PC-3 (cell line): ENCODE measurements at regions not wholly inside any gene's neighbourhood (a gene's known extent, or its start where the extent isn't known, plus 50 kb on each side); places are given as distances from the start of the nearest gene placed in this dataset.

Source experiments
- ATAC-seq: fragments of 200-7000 bp; cut with Tn5 transposase; 2 replicates; pipeline ENCODE4 v1.9.1; 2020; ENCODE audit warnings: mild to moderate bottlenecking, moderate library complexity
- BruUV-seq: library from RNA; stranded (reverse); fragments of 400-500 nt; replicated peaks from 2 replicates; lab custom pipeline; 2021; lab: Mats Ljungman, UMichigan
- CTCF ChIA-PET: fragments of 300-600 bp; sonication (Branson Sonifier 250); formaldehyde crosslinking; loops from one replicate; lab custom pipeline; 2022; ENCODE audit warnings: antibody characterized with exemption; lab: Charles Lee
- POLR2A ChIA-PET: fragments of 300-600 bp; sonication (Branson Sonifier 250); formaldehyde crosslinking; loops from one replicate; lab custom pipeline; 2022; ENCODE audit warnings: antibody characterized with exemption; ENCODE audit not compliant: unreplicated experiment; lab: Charles Lee
- DNase-seq: peaks from one replicate; pipeline ENCODE4 v3.0.0-alpha.2; 2015
- H2AFZ ChIP-seq: fragments of 300-600 bp; sonication (generic); 2 replicates; pipeline ENCODE4 v1.6.0; 2016; ENCODE audit warnings: antibody characterized with exemption, low read length
- H3F3A ChIP-seq: fragments of 300-600 bp; sonication (generic); one replicate; pipeline ENCODE4 v1.6.0; 2017; ENCODE audit warnings: antibody characterized with exemption, low read length, control low read depth, mild to moderate bottlenecking; ENCODE audit not compliant: unreplicated experiment
- H3K27ac ChIP-seq: fragments of 300-600 bp; sonication (generic); 2 replicates; pipeline ENCODE4 v1.5.1; 2016; ENCODE audit warnings: mild to moderate bottlenecking, low read length
- H3K27me3 ChIP-seq: fragments of 300-600 bp; sonication (generic); 2 replicates; pipeline ENCODE4 v1.6.1; 2016; ENCODE audit warnings: low read length, mixed read lengths
- H3K36me3 ChIP-seq: fragments of 300-600 bp; sonication (generic); 2 replicates; pipeline ENCODE4 v1.6.1; 2016; ENCODE audit warnings: low read depth, mixed run types, low read length, mixed read lengths
- H3K4me1 ChIP-seq: fragments of 300-600 bp; sonication (generic); 2 replicates; pipeline ENCODE4 v1.5.1; 2016; ENCODE audit warnings: low read length; ENCODE audit not compliant: insufficient read depth
- H3K4me2 ChIP-seq: fragments of 300-600 bp; sonication (generic); 2 replicates; pipeline ENCODE4 v1.6.0; 2016; ENCODE audit warnings: low read length
- H3K4me3 ChIP-seq: fragments of 300-600 bp; sonication (generic); 2 replicates; pipeline ENCODE4 v1.5.1; 2016; ENCODE audit warnings: mild to moderate bottlenecking, low read length, mixed read lengths
- H3K79me2 ChIP-seq: fragments of 300-600 bp; sonication (generic); 2 replicates; pipeline ENCODE4 v1.6.1; 2017; ENCODE audit warnings: low read length, mixed read lengths
- H3K9ac ChIP-seq: fragments of 300-600 bp; sonication (generic); 2 replicates; pipeline ENCODE4 v1.6.0; 2016; ENCODE audit warnings: mild to moderate bottlenecking, low read length
- H3K9me2 ChIP-seq: fragments of 300-600 bp; sonication (generic); replicated peaks from 2 replicates; pipeline ENCODE4 v1.6.1; 2016; ENCODE audit warnings: mixed run types, low read length, mixed read lengths
- H3K9me3 ChIP-seq: fragments of 300-600 bp; sonication (generic); 2 replicates; pipeline ENCODE4 v1.6.1; 2016; ENCODE audit warnings: low read length, mixed read lengths
- H4K20me1 ChIP-seq: fragments of 300-600 bp; sonication (generic); 2 replicates; pipeline ENCODE4 v1.6.1; 2016; ENCODE audit warnings: low read length, mixed read lengths
- EZH2 ChIP-seq: fragments of 300-600 bp; sonication (generic); IDR thresholded peaks from one replicate; pipeline ENCODE4 v1.6.1; 2017; ENCODE audit warnings: antibody characterized with exemption, mild to moderate bottlenecking, low read length; ENCODE audit not compliant: unreplicated experiment
- EZH2phosphoT487 ChIP-seq: fragments of 300-600 bp; sonication (generic); IDR thresholded peaks from 2 replicates; pipeline ENCODE4 v1.6.1; 2018; ENCODE audit warnings: mild to moderate bottlenecking, antibody characterized with exemption, low read length, borderline replicate concordance
- intact Hi-C: fragments of 100-400 bp; cut with micrococcal nuclease; formaldehyde crosslinking; loops from 2 replicates; pipeline ENCODE4 v1.9.0; 2023
- TF ChIP-seq, protein P1 (sequence below): fragments of 300-600 bp; sonication (generic); conservative IDR thresholded peaks from 2 replicates; pipeline ENCODE4 v1.5.1; 2017; ENCODE audit warnings: antibody characterized with exemption, low read depth, mild to moderate bottlenecking, low read length

GRCh38 chr18:61136711-61137251 is 196.4 kb upstream of the CDH20 start:
- no peak for DNase-seq
- Histone ChIP-seq H3K9me2 (no peaks in the 10 kb centered on the region), H4K20me1 (no peaks in the 10 kb centered on the region), H2AFZ (no peak overlapping the region), H3K27me3 (0 out of 2 replicates have a peak, but pooled peaks cover 5% of the 10 kb centered on the region), H3F3A (no peaks in the 10 kb centered on the region), H3K36me3 (no peaks in the 10 kb centered on the region), H3K4me3 (no peak overlapping the region), H3K9ac (no peak overlapping the region), H3K4me2 (no peak overlapping the region), H3K27ac (no peak overlapping the region), H3K79me2 (no peaks in the 10 kb centered on the region), H3K9me3 (no peaks in the 10 kb centered on the region), H3K4me1 (no peaks in the 10 kb centered on the region)
- BruUV-seq: no TSS peak
- no peak for ATAC-seq
- intact Hi-C loops: no loop called here
- CTCF ChIA-PET: no interaction called here
- TF ChIP-seq, protein P1, sequence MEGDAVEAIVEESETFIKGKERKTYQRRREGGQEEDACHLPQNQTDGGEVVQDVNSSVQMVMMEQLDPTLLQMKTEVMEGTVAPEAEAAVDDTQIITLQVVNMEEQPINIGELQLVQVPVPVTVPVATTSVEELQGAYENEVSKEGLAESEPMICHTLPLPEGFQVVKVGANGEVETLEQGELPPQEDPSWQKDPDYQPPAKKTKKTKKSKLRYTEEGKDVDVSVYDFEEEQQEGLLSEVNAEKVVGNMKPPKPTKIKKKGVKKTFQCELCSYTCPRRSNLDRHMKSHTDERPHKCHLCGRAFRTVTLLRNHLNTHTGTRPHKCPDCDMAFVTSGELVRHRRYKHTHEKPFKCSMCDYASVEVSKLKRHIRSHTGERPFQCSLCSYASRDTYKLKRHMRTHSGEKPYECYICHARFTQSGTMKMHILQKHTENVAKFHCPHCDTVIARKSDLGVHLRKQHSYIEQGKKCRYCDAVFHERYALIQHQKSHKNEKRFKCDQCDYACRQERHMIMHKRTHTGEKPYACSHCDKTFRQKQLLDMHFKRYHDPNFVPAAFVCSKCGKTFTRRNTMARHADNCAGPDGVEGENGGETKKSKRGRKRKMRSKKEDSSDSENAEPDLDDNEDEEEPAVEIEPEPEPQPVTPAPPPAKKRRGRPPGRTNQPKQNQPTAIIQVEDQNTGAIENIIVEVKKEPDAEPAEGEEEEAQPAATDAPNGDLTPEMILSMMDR: no peak
- no peak for TF ChIP-seq EZH2
- no peak for TF ChIP-seq EZH2phosphoT487
- POLR2A ChIA-PET: no interaction called here

- Histone ChIP-seq H3K9me3 (no peaks in the 10 kb centered on the region), H4K20me1 (no peaks in the 10 kb centered on the region), H3K4me2 (no peak overlapping the region), H3K4me3 (no peak overlapping the region), H3K79me2 (no peaks in the 10 kb centered on the region), H3K36me3 (no peaks in the 10 kb centered on the region), H3K4me1 (no peaks in the 10 kb centered on the region), H3F3A (no peaks in the 10 kb centered on the region), H3K27me3 (no peaks in the 10 kb centered on the region), H2AFZ (no peak overlapping the region), H3K9ac (no peak overlapping the region), H3K27ac (no peak overlapping the region), H3K9me2 (no peaks in the 10 kb centered on the region)
- no peak for TF ChIP-seq EZH2phosphoT487
- DNase-seq (no peak), ATAC-seq (no peak)
- CTCF ChIA-PET: no interaction called here
- no TSS peak for BruUV-seq
- POLR2A ChIA-PET: no interaction called here
- intact Hi-C loops: no loop called here
Observed at GRCh38 chr18:61141691-61142090, 191.5 kb upstream of the CDH20 start.

GRCh38 chr18:61148322-61148721 is 184.9 kb upstream of the CDH20 start:
- POLR2A ChIA-PET: no interaction called here
- ATAC-seq (no peak), DNase-seq (no peak)
- Histone ChIP-seq H3K79me2 (no peaks in the 10 kb centered on the region), H3K9me3 (no peaks in the 10 kb centered on the region), H4K20me1 (no peaks in the 10 kb centered on the region), H3K4me1 (no peaks in the 10 kb centered on the region), H3K27me3 (no peaks in the 10 kb centered on the region), H3K27ac (no peak overlapping the region), H3K9me2 (no peaks in the 10 kb centered on the region), H3K4me2 (no peak overlapping the region), H2AFZ (no peak overlapping the region), H3F3A (no peaks in the 10 kb centered on the region), H3K36me3 (no peaks in the 10 kb centered on the region), H3K9ac (no peak overlapping the region), H3K4me3 (no peak overlapping the region)
- intact Hi-C loops: no loop called here
- CTCF ChIA-PET: no interaction called here
- TF ChIP-seq EZH2: no peak
- TF ChIP-seq EZH2phosphoT487: no peak
- no TSS peak for BruUV-seq

GRCh38 chr18:61149786-61150185 is 183.4 kb upstream of the CDH20 start:
- H2AFZ ChIP-seq: no peak overlapping the region
- H3K4me3 ChIP-seq: no peak overlapping the region
- intact Hi-C loops: no loop called here
- H3K4me1 ChIP-seq: no peaks in the 10 kb centered on the region
- no peaks in the 10 kb centered on the region for H3F3A ChIP-seq
- no peaks in the 10 kb centered on the region for H3K36me3 ChIP-seq
- no peak overlapping the region for H3K27ac ChIP-seq
- no peaks in the 10 kb centered on the region for H3K9me3 ChIP-seq
- ChIA-PET POLR2A (no interaction called here), CTCF (no interaction called here)
- no peaks in the 10 kb centered on the region for H3K27me3 ChIP-seq
- no peak overlapping the region for H3K4me2 ChIP-seq
- BruUV-seq: no TSS peak
- H3K9ac ChIP-seq: no peak overlapping the region
- H4K20me1 ChIP-seq: no peaks in the 10 kb centered on the region
- TF ChIP-seq EZH2 (no peak), EZH2phosphoT487 (no peak)
- TF ChIP-seq, protein P1: no peak
- no peaks in the 10 kb centered on the region for H3K79me2 ChIP-seq
- ATAC-seq (no peak), DNase-seq (peak; percentile 4)
- H3K9me2 ChIP-seq: no peaks in the 10 kb centered on the region
